Keratinocyte (primary cell): ENCODE measurements at regions not wholly inside any gene's neighbourhood (a gene's known extent, or its start where the extent isn't known, plus 50 kb on each side); places are given as distances from the start of the nearest gene placed in this dataset.

ENCODE experiments used
- DNase-seq: peaks from one replicate; pipeline ENCODE4 v3.0.0-alpha.2; 2011; ENCODE audit warnings: low read depth, missing footprints, low spot score
- FAIRE-seq: peaks from 2 replicates; lab custom pipeline; 2011; peaks lifted over from hg19 to GRCh38; lab: Jason Lieb, UNC
- H2AFZ ChIP-seq: 2 replicates; pipeline ENCODE4 v1.6.0; 2012; ENCODE audit warnings: low read length, control low read depth, inconsistent platforms; ENCODE audit not compliant: control insufficient read depth
- H3K27ac ChIP-seq: 2 replicates; pipeline ENCODE4 v1.5.1; 2011; ENCODE audit warnings: low read length; ENCODE audit not compliant: control insufficient read depth, insufficient read depth
- H3K27me3 ChIP-seq: 3 replicates; pipeline ENCODE4 v1.6.0; 2011; ENCODE audit warnings: low read length; ENCODE audit not compliant: control insufficient read depth, insufficient read depth; ENCODE audit errors: extremely low read depth
- H3K36me3 ChIP-seq, 2 experiments: 2 replicates in 1 of 2; 3 replicates in 1 of 2; pipeline ENCODE4 v1.5.1; 2011; ENCODE audit warnings: low read length in 2 of 2, mild to moderate bottlenecking in 1 of 2; ENCODE audit not compliant: control insufficient read depth in 2 of 2, insufficient read depth in 2 of 2; ENCODE audit errors: extremely low read depth in 1 of 2
- H3K4me1 ChIP-seq: 3 replicates; pipeline ENCODE4 v1.5.1; 2011; ENCODE audit warnings: low read length; ENCODE audit not compliant: control insufficient read depth, insufficient read depth; ENCODE audit errors: extremely low read depth
- H3K4me2 ChIP-seq: 3 replicates; pipeline ENCODE4 v1.6.0; 2011; ENCODE audit warnings: low read depth, low read length; ENCODE audit not compliant: control insufficient read depth, insufficient read depth; ENCODE audit errors: extremely low read depth
- H3K4me3 ChIP-seq, 3 experiments: fragments of 200-600 bp in 1 of 3; sonication (generic) in 1 of 3; 2 replicates in 2 of 3; 3 replicates in 1 of 3; pipeline ENCODE4 v1.5.1; 2011 to 2016; ENCODE audit warnings: low read length in 3 of 3, mild to moderate bottlenecking in 3 of 3, control low read depth in 2 of 3, inconsistent platforms in 1 of 3, low read depth in 1 of 3, mixed read lengths in 1 of 3, mixed run types in 1 of 3, moderate library complexity in 1 of 3; ENCODE audit not compliant: control insufficient read depth in 2 of 3, insufficient read depth in 2 of 3; ENCODE audit errors: extremely low read depth in 1 of 3
- H3K79me2 ChIP-seq: 2 replicates; pipeline ENCODE4 v1.6.0; 2012; ENCODE audit warnings: low read length; ENCODE audit not compliant: control insufficient read depth, insufficient read depth
- H3K9ac ChIP-seq: 3 replicates; pipeline ENCODE4 v1.6.0; 2011; ENCODE audit warnings: low read length; ENCODE audit not compliant: control insufficient read depth, insufficient read depth; ENCODE audit errors: extremely low read depth
- H3K9me1 ChIP-seq: 3 replicates; pipeline ENCODE4 v1.6.0; 2011; ENCODE audit warnings: low read length; ENCODE audit not compliant: control insufficient read depth, insufficient read depth; ENCODE audit errors: extremely low read depth
- H3K9me3 ChIP-seq: 2 replicates; pipeline ENCODE4 v1.5.1; 2012; ENCODE audit warnings: low read depth, low read length; ENCODE audit not compliant: control insufficient read depth
- H4K20me1 ChIP-seq: 3 replicates; pipeline ENCODE4 v1.6.0; 2011; ENCODE audit warnings: low read length; ENCODE audit not compliant: control insufficient read depth, insufficient read depth; ENCODE audit errors: extremely low read depth
- EZH2 ChIP-seq: IDR thresholded peaks from one replicate; pipeline ENCODE4 v1.6.1; 2012; ENCODE audit warnings: inconsistent platforms, mild to moderate bottlenecking, low read length, moderate library complexity
- dilution Hi-C: fragments of 300-500 bp; cut with MboI; formaldehyde crosslinking; loops from one replicate; pipeline ENCODE4 v1.7.0; 2020; ENCODE audit warnings: low sequenced_read_pairs; ENCODE audit not compliant: extremely low pct_ligation_motif_present
- TF ChIP-seq, protein P1 (sequence below), 3 experiments: IDR thresholded peaks in 1 of 3; conservative IDR thresholded peaks in 1 of 3; optimal IDR thresholded peaks in 1 of 3; 2 replicates in 2 of 3; 3 replicates in 1 of 3; pipeline versions ENCODE3 to v1.5.1; 2011; ENCODE audit warnings: low read length in 3 of 3, mild to moderate bottlenecking in 3 of 3, moderate library complexity in 2 of 3, control low read depth in 1 of 3, inconsistent platforms in 1 of 3; ENCODE audit not compliant: insufficient read depth in 2 of 3; ENCODE audit errors: extremely low read depth in 1 of 3

DNA sequence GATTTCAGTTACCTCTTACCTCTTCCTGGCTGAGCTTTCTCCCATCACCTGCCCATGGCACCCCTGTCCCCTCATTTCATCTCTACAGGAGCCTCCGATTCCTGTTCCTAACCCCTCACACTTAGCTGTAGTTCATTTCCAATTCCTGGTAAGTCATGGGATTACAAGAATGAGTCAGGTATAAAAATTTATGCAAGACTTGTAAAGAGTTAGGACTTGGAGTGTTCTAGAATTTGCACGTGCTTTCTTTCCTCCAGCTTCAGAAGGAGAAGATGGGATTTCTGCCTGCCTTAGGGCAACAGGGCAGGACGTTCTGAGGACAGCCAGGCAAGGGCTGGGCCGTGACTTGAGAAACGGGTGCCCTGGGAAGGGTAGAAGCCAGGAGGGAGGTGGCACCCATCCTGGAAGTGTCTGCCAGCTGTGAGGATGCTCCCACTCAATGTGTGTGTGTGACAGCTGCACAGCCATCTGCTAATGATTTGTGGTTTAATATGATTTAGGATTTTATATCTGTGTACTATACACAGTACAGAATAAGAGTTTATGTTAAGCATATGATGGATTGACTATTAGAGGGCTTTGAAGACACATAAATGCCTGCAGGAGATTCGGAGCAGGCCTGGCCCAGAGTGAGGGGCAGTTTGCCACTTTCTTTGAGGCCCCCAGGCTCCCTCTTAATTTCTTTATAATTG, 81.5 kb upstream of the VIPR2 start:
- Histone ChIP-seq H3K9me3 (no peaks in the 10 kb centered on the region), H3K79me2 (no peaks in the 10 kb centered on the region), H3K27me3 (no peaks in the 10 kb centered on the region), H3K4me3 (no peak overlapping the region), H3K4me2 (no peak overlapping the region), H3K27ac (no peak overlapping the region), H3K4me1 (no peaks in the 10 kb centered on the region), H4K20me1 (no peaks in the 10 kb centered on the region), H3K9ac (no peak overlapping the region), H2AFZ (no peak overlapping the region), H3K36me3 (no peaks in the 10 kb centered on the region), H3K9me1 (no peaks in the 10 kb centered on the region)
- FAIRE-seq (no peak), DNase-seq (no peak)
- dilution Hi-C loops = no loop called here
- TF ChIP-seq EZH2 = no peak
- TF ChIP-seq, protein P1, sequence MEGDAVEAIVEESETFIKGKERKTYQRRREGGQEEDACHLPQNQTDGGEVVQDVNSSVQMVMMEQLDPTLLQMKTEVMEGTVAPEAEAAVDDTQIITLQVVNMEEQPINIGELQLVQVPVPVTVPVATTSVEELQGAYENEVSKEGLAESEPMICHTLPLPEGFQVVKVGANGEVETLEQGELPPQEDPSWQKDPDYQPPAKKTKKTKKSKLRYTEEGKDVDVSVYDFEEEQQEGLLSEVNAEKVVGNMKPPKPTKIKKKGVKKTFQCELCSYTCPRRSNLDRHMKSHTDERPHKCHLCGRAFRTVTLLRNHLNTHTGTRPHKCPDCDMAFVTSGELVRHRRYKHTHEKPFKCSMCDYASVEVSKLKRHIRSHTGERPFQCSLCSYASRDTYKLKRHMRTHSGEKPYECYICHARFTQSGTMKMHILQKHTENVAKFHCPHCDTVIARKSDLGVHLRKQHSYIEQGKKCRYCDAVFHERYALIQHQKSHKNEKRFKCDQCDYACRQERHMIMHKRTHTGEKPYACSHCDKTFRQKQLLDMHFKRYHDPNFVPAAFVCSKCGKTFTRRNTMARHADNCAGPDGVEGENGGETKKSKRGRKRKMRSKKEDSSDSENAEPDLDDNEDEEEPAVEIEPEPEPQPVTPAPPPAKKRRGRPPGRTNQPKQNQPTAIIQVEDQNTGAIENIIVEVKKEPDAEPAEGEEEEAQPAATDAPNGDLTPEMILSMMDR (optimal IDR thresholded peaks at IDR 0.05 in 1 of 3, IDR thresholded peaks at IDR 0.05 in 1 of 3, conservative IDR thresholded peaks at IDR 0.05 in 1 of 3; ENCODE audit: extremely low read depth in 1 of 3, insufficient read depth in 2 of 3, low read length in 3 of 3) = no peak

DNA sequence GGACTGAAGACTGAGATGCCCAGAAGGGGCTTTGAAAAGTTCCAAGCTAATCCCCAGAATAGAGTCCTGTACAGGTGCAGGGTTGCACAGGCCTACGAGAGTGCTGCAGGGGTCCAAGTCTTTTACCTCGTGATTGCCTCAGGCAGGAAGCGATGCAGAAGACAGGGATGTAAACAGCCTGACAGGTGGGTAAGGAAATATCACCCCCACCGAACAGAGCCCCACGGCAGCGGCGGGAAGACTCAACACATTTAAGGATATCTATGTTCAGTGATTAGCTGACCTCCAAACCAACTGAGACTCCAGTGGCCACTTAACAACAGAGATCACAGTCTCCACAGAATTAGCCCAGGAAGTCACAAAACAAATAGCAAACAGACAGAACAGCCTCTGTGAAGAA, 73.9 kb upstream of the VIPR2 start:
- no peak for FAIRE-seq
- dilution Hi-C loops = no loop called here
- no peaks in the 10 kb centered on the region for H3K36me3 ChIP-seq

More for the DNA sequence above, 73.9 kb upstream of the VIPR2 start:
- TF ChIP-seq EZH2 = no peak
- TF ChIP-seq, protein P1 (optimal IDR thresholded peaks at IDR 0.05 in 1 of 3, IDR thresholded peaks at IDR 0.05 in 1 of 3, conservative IDR thresholded peaks at IDR 0.05 in 1 of 3; ENCODE audit: extremely low read depth in 1 of 3, insufficient read depth in 2 of 3, low read length in 3 of 3) = no peak
- Histone ChIP-seq H3K27ac (no peak overlapping the region), H3K4me3 (no peak overlapping the region), H4K20me1 (no peaks in the 10 kb centered on the region), H2AFZ (no peak overlapping the region), H3K27me3 (no peaks in the 10 kb centered on the region), H3K4me1 (no peaks in the 10 kb centered on the region), H3K9ac (no peak overlapping the region), H3K4me2 (no peak overlapping the region), H3K9me3 (no peaks in the 10 kb centered on the region), H3K79me2 (no peaks in the 10 kb centered on the region), H3K9me1 (no peaks in the 10 kb centered on the region)
- DNase-seq = no peak
